Neural cell (in vitro differentiated cells): ENCODE measurements at regions not wholly inside any gene's neighbourhood (a gene's known extent, or its start where the extent isn't known, plus 50 kb on each side); places are given as distances from the start of the nearest gene placed in this dataset.

Experiments used
- H2AFZ ChIP-seq: fragments of 200-600, 300-800 bp; sonication (generic), shearing (Covaris generic); 2 replicates; pipeline ENCODE4 v1.6.0; 2014; ENCODE audit warnings: low read depth, mild to moderate bottlenecking, antibody characterized with exemption, low read length, moderate library complexity
- H3F3A ChIP-seq: fragments of 200-600 bp; shearing (Covaris generic); 2 replicates; pipeline ENCODE4 v1.6.1; 2016; ENCODE audit warnings: mild to moderate bottlenecking, moderate library complexity, mixed read lengths, antibody characterized with exemption, low read length; ENCODE audit not compliant: insufficient read depth, poor library complexity, severe bottlenecking
- H3K27ac ChIP-seq: fragments of 200-600, 300-800 bp; sonication (generic), shearing (Covaris generic); 2 replicates; pipeline ENCODE4 v1.5.1; 2014; ENCODE audit warnings: mild to moderate bottlenecking, low read length, moderate library complexity
- H3K27me3 ChIP-seq: fragments of 300-800, 200-600 bp; sonication (generic), shearing (Covaris generic); 2 replicates; pipeline ENCODE4 v1.6.0; 2014; ENCODE audit warnings: mild to moderate bottlenecking, low read depth, low read length, moderate library complexity; ENCODE audit not compliant: insufficient read depth
- H3K36me3 ChIP-seq: fragments of 300-800, 200-600 bp; sonication (generic), shearing (Covaris generic); 2 replicates; pipeline ENCODE4 v1.5.1; 2014; ENCODE audit warnings: mild to moderate bottlenecking, antibody characterized with exemption, low read length, moderate library complexity; ENCODE audit not compliant: insufficient read depth
- H3K4me2 ChIP-seq: fragments of 300-800, 200-600 bp; sonication (generic), shearing (Covaris generic); 2 replicates; pipeline ENCODE4 v1.6.0; 2014; ENCODE audit warnings: mild to moderate bottlenecking, low read length
- H3K4me3 ChIP-seq: fragments of 300-800, 200-600 bp; sonication (generic), shearing (Covaris generic); 2 replicates; pipeline ENCODE4 v1.5.1; 2014; ENCODE audit warnings: mild to moderate bottlenecking, low read length, moderate library complexity
- H3K79me2 ChIP-seq: fragments of 200-600 bp; shearing (Covaris generic); replicated peaks from 2 replicates; pipeline ENCODE4 v1.6.0; 2014; ENCODE audit warnings: mild to moderate bottlenecking, low read length, moderate library complexity; ENCODE audit not compliant: insufficient read depth
- H3K9ac ChIP-seq: fragments of 300-800, 200-600 bp; sonication (generic), shearing (Covaris generic); 2 replicates; pipeline ENCODE4 v1.6.1; 2016; ENCODE audit warnings: mild to moderate bottlenecking, low read length, mixed read lengths
- H3K9me2 ChIP-seq: fragments of 200-600 bp; shearing (Covaris generic); 2 replicates; pipeline ENCODE4 v1.6.1; 2016; ENCODE audit warnings: mild to moderate bottlenecking, low read length, mixed read lengths; ENCODE audit not compliant: insufficient read depth
- H3K9me3 ChIP-seq: fragments of 200-600, 300-800 bp; sonication (generic), shearing (Covaris generic); 2 replicates; pipeline ENCODE4 v1.6.1; 2016; ENCODE audit warnings: mild to moderate bottlenecking, mixed run types, low read length, moderate library complexity, mixed read lengths
- H4K20me1 ChIP-seq: fragments of 200-600 bp; shearing (Covaris generic); 2 replicates; pipeline ENCODE4 v1.6.1; 2016; ENCODE audit warnings: mild to moderate bottlenecking, mixed run types; ENCODE audit not compliant: insufficient read depth
- EP300 ChIP-seq: fragments of 450-650 bp; conservative IDR thresholded peaks from 2 replicates; pipeline ENCODE4 v1.6.1; 2014; ENCODE audit warnings: antibody characterized with exemption, mild to moderate bottlenecking, moderate library complexity; ENCODE audit not compliant: poor library complexity, severe bottlenecking
- EZH2 ChIP-seq: fragments of 200-600, 300-800 bp; shearing (Covaris generic), sonication (generic); IDR thresholded peaks from 2 replicates; pipeline ENCODE4 v1.6.1; 2014; ENCODE audit warnings: antibody characterized with exemption, low read length, borderline replicate concordance, mild to moderate bottlenecking; ENCODE audit not compliant: insufficient read depth, poor library complexity, severe bottlenecking
- MXI1 ChIP-seq: fragments of 450-650 bp; conservative IDR thresholded peaks from 2 replicates; pipeline ENCODE4 v1.6.1; 2014; ENCODE audit warnings: antibody characterized with exemption, mild to moderate bottlenecking; ENCODE audit not compliant: poor library complexity, severe bottlenecking
- POLR2AphosphoS5 ChIP-seq: IDR thresholded peaks from 2 replicates; pipeline ENCODE4 v1.6.1; 2012
- RAD21 ChIP-seq: fragments of 450-650 bp; conservative IDR thresholded peaks from 2 replicates; pipeline ENCODE4 v1.6.1; 2014; ENCODE audit warnings: antibody characterized with exemption, mild to moderate bottlenecking, moderate library complexity
- SMC3 ChIP-seq: fragments of 450-650 bp; conservative IDR thresholded peaks from 2 replicates; pipeline ENCODE4 v1.6.1; 2014; ENCODE audit warnings: antibody characterized with exemption, mild to moderate bottlenecking, moderate library complexity; ENCODE audit not compliant: poor library complexity
- TAF1 ChIP-seq: IDR thresholded peaks from 2 replicates; pipeline ENCODE4 v1.6.1; 2012; ENCODE audit warnings: low read depth
- TF ChIP-seq, protein P1 (sequence below): fragments of 450-650 bp; IDR thresholded peaks from 2 replicates; pipeline ENCODE4 v1.5.1; 2014; ENCODE audit warnings: antibody characterized with exemption, mild to moderate bottlenecking, moderate library complexity; ENCODE audit not compliant: poor library complexity, severe bottlenecking
- TF ChIP-seq, protein P2 (sequence below): IDR thresholded peaks from 2 replicates; pipeline ENCODE4 v1.6.1; 2012; ENCODE audit warnings: borderline replicate concordance

DNA sequence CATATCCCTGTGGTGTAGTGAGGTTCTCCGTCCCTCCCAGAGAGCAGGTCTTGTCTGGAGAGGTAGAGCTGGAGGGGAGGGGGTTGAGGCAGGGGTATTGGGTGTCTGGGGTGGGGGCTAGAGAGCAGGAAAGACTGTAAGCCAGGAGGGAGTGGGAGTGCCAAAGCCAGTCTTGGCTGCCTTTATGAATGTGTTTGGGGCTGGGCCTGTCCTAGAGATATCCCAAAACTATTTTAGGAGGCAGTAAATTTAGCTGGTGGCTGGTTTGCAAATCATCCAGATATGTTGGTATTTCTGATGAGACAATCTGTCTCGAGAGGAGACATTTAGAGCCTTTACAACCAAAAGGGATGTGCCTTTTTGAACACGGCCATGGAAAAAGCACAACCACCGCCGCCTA is 166.6 kb downstream of the TLE3 start:
- Histone ChIP-seq H3K27me3 (no peaks in the 10 kb centered on the region), H2AFZ (no peak overlapping the region), H3K79me2 (no peaks in the 10 kb centered on the region), H4K20me1 (no peaks in the 10 kb centered on the region), H3K27ac (no peak overlapping the region), H3K9me3 (peaks cover 4% of the 10 kb centered on the region), H3F3A (no peaks in the 10 kb centered on the region), H3K4me2 (no peak overlapping the region), H3K9ac (no peak overlapping the region), H3K9me2 (no peaks in the 10 kb centered on the region), H3K4me3 (no peak overlapping the region), H3K36me3 (no peaks in the 10 kb centered on the region)
- TF ChIP-seq POLR2AphosphoS5 (no peak), SMC3 (no peak), EP300 (no peak), EZH2 (no peak), TAF1 (no peak)
- TF ChIP-seq, protein P1, sequence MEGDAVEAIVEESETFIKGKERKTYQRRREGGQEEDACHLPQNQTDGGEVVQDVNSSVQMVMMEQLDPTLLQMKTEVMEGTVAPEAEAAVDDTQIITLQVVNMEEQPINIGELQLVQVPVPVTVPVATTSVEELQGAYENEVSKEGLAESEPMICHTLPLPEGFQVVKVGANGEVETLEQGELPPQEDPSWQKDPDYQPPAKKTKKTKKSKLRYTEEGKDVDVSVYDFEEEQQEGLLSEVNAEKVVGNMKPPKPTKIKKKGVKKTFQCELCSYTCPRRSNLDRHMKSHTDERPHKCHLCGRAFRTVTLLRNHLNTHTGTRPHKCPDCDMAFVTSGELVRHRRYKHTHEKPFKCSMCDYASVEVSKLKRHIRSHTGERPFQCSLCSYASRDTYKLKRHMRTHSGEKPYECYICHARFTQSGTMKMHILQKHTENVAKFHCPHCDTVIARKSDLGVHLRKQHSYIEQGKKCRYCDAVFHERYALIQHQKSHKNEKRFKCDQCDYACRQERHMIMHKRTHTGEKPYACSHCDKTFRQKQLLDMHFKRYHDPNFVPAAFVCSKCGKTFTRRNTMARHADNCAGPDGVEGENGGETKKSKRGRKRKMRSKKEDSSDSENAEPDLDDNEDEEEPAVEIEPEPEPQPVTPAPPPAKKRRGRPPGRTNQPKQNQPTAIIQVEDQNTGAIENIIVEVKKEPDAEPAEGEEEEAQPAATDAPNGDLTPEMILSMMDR, result no peak
- TF ChIP-seq, protein P2, sequence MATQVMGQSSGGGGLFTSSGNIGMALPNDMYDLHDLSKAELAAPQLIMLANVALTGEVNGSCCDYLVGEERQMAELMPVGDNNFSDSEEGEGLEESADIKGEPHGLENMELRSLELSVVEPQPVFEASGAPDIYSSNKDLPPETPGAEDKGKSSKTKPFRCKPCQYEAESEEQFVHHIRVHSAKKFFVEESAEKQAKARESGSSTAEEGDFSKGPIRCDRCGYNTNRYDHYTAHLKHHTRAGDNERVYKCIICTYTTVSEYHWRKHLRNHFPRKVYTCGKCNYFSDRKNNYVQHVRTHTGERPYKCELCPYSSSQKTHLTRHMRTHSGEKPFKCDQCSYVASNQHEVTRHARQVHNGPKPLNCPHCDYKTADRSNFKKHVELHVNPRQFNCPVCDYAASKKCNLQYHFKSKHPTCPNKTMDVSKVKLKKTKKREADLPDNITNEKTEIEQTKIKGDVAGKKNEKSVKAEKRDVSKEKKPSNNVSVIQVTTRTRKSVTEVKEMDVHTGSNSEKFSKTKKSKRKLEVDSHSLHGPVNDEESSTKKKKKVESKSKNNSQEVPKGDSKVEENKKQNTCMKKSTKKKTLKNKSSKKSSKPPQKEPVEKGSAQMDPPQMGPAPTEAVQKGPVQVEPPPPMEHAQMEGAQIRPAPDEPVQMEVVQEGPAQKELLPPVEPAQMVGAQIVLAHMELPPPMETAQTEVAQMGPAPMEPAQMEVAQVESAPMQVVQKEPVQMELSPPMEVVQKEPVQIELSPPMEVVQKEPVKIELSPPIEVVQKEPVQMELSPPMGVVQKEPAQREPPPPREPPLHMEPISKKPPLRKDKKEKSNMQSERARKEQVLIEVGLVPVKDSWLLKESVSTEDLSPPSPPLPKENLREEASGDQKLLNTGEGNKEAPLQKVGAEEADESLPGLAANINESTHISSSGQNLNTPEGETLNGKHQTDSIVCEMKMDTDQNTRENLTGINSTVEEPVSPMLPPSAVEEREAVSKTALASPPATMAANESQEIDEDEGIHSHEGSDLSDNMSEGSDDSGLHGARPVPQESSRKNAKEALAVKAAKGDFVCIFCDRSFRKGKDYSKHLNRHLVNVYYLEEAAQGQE, result no peak

DNA sequence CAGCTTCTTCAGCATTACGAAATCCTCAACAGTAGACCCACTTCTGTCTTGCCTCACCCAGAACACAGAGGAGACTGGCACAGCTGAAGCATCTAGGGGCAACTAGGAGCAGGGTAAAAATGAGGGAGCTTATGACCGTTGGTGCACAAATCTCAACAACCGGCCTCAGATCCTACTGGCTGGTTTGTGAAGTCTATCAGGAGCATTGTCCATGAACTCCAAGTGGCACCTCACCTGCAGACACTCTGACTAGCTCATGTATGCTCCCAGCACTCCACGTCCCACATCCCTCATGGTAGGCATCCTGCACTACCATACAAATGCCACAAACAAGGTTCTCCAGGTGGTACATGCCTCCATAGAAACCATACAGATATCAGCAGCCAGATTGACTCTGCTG is 163.1 kb downstream of the TLE3 start:
- Histone ChIP-seq H3K36me3 (no peaks in the 10 kb centered on the region), H2AFZ (no peak overlapping the region), H3K27ac (no peak overlapping the region), H3K79me2 (no peaks in the 10 kb centered on the region), H3K9me2 (no peaks in the 10 kb centered on the region), H3F3A (no peaks in the 10 kb centered on the region), H3K27me3 (no peaks in the 10 kb centered on the region), H3K9me3 (no peaks in the 10 kb centered on the region), H4K20me1 (no peaks in the 10 kb centered on the region), H3K4me2 (no peak overlapping the region), H3K4me3 (no peak overlapping the region), H3K9ac (no peak overlapping the region)
- TF ChIP-seq POLR2AphosphoS5 (no peak), EZH2 (no peak), SMC3 (no peak), TAF1 (no peak), MXI1 (no peak), EP300 (no peak), RAD21 (no peak)
- TF ChIP-seq, protein P2, result no peak
- TF ChIP-seq, protein P1, result no peak
